Fibroblast of lung (primary cell): ENCODE measurements at regions not wholly inside any gene's neighbourhood (a gene's known extent, or its start where the extent isn't known, plus 50 kb on each side); places are given as distances from the start of the nearest gene placed in this dataset.

ENCODE experiments used
- EZH2 ChIP-seq: IDR thresholded peaks from 2 replicates; pipeline ENCODE4 v1.5.1; 2012; ENCODE audit warnings: low read length, control low read depth, mild to moderate bottlenecking; ENCODE audit errors: missing control alignments
- TF ChIP-seq, protein P1 (sequence below), 2 donors: IDR thresholded peaks in 1 of 2; conservative IDR thresholded peaks in 1 of 2; 1 replicate in 1 of 2; 2 replicates in 1 of 2; pipeline ENCODE4 v1.5.1; 2011 to 2012; ENCODE audit warnings: low read length in 2 of 2, control low read depth in 1 of 2, inconsistent platforms in 1 of 2, low read depth in 1 of 2, mild to moderate bottlenecking in 1 of 2

DNA sequence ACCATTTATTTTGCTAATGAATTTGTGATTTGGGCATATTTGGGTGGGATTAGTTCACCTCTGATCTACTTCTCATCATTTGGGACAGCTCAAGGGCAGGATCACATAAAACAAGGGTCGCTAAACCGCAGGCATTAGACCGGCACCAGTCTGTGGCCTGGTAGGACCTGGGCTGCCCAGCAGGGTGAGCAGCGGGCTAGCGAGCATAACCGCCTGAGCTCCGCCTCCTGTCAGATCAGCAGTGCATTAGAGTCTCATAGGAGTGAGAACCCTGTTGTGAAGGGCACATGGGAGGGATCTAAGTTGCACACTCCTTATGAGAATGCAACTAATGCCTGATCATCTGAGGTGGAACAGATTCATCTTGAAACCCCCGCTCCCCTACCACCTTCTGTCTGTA is 785.3 kb downstream of the TRHDE start:
- TF ChIP-seq, protein P1, sequence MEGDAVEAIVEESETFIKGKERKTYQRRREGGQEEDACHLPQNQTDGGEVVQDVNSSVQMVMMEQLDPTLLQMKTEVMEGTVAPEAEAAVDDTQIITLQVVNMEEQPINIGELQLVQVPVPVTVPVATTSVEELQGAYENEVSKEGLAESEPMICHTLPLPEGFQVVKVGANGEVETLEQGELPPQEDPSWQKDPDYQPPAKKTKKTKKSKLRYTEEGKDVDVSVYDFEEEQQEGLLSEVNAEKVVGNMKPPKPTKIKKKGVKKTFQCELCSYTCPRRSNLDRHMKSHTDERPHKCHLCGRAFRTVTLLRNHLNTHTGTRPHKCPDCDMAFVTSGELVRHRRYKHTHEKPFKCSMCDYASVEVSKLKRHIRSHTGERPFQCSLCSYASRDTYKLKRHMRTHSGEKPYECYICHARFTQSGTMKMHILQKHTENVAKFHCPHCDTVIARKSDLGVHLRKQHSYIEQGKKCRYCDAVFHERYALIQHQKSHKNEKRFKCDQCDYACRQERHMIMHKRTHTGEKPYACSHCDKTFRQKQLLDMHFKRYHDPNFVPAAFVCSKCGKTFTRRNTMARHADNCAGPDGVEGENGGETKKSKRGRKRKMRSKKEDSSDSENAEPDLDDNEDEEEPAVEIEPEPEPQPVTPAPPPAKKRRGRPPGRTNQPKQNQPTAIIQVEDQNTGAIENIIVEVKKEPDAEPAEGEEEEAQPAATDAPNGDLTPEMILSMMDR (conservative IDR thresholded peaks at IDR 0.05 in 1 of 2, IDR thresholded peaks at IDR 0.05 in 1 of 2; ENCODE audit: low read depth in 1 of 2, low read length in 2 of 2): no peak
- TF ChIP-seq EZH2: no peak
